ENCODE measurements at regions not wholly inside any gene's neighbourhood (a gene's known extent, or its start where the extent isn't known, plus 50 kb on each side); places are given as distances from the start of the nearest gene placed in this dataset.

DNA sequence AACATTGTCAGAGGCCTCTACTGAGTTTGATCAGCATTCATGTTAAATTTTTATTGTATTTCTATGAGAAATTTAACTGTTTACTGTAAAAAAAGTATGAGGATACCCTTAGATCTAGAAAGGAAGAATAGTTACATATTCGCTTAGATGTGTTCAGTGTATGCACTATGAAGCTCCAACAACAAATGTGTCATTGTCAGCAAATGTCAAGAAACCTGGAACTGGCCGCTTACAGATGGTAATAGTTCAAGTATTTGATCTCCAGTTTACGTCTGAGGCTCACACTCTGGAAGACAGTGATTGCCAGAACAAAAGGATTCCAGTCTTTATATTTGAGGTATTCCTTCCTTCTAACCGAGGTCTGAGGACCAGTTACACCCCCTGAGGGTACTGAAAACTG is 921.2 kb upstream of the LRRTM1 start:
- DNase-seq (ENCODE audit: low spot score) = no peak

DNA sequence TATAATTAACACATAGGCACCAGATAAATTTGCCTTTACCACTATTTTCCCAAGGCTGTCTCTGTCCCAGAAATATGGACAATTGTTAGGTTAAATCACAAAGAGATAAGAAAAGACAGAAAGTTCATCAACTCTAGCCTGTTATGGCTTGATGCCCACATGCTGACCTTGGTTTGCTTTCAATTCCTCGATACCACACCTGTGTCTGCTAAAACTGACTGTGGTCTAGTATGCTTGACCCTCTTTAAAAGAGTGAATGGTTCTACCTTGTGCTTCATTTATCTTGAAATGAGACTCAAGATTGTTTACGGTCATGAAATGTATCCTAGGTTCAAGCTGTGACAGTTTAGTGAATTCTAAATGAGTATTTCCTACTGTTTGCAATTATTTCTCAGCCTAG is 909.0 kb upstream of the LRRTM1 start:
- no peak for DNase-seq (ENCODE audit: low spot score)

DNA sequence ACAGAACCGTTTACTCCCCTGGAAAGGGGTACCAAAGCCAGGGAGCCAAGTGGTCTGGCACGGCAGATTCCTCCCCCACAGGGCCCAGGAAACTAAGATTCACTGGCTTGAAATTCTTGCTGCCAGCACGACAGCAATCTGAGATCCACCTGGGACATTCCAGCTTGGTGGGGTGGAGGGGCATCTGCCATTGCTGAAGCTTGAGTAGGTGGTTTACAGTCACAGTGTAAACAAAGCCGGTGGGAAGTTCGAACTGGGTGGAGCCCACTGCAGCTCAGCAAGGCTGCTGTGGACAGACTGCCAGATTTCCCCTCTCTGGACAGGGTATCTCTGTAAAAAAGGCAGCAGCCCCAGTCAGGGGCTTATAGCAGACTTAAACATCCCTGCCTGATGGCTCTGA is 901.7 kb upstream of the LRRTM1 start:
- DNase-seq (ENCODE audit: low spot score) = no peak

DNA sequence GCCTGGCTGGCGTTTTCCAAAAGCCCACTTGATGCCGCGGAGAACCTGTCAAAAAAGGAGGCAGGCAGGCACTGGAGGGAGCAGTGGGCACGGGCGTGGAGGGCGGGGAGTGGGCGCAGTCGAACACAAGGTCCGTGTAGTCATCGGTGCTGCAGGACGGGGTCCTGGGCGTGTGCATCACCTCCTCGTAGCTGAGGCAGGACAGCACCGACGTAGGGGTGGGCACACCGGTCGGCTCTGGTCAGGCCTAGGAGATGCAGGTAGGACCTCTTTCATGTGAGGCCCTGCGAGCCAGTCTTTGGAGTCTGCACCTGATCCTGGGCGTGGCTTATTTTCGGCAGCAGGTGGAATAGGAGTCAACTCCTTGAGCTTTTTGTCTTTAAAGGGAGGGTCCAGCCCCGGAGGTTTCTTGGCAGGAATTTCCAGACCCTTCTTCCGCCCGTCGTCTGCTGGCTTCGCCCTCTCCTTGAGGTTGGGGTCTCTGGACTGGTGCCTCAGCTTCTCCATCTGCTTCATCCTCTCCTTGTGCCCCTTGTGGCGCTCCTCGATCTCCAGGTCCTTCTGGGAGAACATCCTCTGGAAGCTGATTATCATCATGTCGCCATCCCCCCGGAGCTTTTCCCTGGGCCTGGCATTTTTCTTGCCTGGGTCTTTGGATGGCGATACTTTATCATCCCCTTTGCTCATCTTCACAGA is 892.5 kb upstream of the LRRTM1 start:
- DNase-seq (ENCODE audit: low spot score) = no peak

DNA sequence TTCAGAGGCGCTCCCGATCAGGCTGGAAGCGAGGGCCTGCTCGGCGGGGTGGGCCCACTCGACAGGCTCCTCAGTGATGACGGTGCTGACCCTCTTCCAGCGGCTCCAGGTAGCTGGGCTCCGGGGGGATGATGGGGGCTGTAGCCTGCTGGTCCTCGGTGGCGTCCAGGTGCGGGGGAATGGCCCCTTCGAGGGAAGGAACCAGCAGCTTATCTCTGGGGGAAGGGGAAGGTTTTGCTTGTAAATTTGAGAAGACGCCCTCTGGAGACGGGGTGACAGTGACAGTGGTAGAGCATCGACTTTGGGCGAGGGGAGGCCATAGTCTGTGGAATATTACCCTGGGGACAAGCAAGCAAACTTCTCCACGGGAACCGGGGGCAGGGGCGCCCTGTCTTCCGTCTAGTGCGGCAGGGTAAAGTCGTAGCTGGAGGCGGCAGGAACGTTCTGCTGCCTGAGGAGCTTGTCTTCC is 891.9 kb upstream of the LRRTM1 start:
- no peak for DNase-seq (ENCODE audit: low spot score)

DNA sequence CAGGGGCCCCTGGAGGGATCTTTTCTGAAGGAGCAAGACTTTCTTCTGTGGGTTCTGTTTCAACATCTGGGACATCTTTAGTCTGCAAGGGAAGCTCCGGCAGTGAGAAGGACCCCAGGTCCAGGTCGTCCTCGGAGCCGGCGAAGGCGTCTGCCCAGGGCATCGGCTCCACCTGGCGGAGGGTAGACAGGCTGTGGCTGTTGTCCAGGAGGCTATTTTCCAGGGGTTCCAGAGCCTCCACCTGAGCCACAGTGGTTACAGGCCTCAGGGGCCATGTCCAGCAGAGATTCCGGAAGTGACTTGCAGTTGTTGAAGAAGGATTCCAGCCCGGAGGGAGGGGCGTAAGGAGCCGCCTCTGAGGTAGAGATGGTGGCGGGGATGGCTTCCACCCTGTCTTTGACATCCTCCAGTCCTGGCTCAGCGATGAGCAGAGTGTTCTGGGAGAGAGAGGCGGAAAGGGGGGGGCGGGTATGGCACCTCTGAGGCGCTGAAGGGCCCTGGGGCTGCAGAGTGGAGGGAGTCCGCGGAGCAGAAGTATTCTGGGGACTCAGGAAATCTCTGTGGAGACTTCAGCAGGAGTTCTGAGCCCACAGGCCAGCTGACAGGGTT is 891.3 kb upstream of the LRRTM1 start:
- DNase-seq (ENCODE audit: low spot score) = no peak

DNA sequence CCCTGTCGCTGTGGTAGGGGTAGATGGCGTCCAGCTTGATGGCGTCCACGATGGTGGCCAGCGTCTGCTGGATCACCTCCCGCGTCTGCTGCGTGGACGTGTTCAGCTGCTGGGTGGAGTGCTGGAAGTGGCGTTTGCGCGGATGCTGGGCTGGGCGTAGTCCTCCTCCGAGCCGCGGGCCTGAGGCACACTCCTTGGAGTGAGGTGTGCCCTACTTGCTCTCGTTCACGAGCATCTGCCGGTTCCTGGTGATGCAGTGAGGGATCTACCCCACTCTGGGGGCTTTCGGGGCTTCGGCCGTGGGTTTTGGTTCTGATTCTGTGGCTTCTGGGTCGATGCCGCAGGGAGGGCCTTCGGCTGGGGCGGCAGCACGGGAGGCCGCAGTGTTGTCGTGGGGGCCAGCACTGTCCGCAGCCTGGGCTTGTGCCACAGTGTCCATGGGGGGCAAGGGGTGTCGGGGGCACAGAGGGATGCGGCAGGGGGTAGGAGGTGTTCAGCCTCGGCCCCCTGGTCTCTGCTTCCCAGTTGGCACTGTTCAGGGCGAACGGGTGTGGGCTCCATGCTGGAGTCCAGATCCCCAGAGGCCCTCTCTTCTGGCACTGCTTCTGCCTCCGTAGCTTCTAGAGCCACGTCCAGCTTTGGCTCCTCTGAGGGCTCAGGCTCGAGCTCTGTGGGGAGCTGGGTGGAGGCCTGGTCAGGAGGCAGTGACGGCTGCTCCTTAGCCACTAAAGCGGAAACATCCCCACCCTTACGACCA is 890.6 kb upstream of the LRRTM1 start:
- DNase-seq (ENCODE audit: low spot score) = no peak

DNA sequence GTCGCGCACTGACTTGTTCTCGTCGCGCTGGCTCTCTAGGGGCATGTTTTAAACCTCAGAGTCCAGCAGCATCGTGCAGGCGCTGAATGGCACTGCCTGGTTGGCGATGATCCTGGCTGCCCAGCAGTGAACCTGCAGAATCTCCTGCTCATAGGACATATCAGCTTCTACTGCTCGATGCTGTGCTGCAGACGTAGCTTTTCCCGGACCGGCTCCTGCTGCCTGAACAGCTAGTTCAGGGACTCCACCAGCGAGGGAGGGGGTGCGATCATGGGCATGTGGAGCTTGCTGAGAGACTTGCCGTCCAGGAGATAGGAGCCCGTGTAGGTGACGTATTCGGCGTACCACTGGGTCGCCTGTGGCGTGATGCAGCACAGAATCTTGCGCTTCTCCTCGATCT is 890.0 kb upstream of the LRRTM1 start:
- no peak for DNase-seq (ENCODE audit: low spot score)

DNA sequence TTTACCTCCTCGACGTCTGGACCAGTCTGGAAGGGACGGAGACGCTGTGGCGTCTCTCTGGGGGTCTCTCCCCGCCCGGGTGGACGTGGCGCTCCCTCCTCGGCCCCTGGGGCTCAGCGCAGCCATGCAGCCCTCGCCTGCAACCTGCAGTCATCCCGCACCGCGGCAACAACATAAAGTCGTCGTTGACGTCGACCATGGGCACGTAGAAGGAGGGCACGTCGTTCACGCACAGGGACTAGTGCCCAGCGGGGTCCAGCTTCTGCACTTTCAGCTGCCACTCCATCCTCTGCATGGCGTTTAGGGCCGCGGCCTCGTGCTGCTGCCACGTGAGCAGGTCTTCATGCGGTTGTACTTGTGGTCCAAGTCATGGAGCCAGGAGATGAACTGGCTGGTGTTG is 889.6 kb upstream of the LRRTM1 start:
- no peak for DNase-seq (ENCODE audit: low spot score)

DNA sequence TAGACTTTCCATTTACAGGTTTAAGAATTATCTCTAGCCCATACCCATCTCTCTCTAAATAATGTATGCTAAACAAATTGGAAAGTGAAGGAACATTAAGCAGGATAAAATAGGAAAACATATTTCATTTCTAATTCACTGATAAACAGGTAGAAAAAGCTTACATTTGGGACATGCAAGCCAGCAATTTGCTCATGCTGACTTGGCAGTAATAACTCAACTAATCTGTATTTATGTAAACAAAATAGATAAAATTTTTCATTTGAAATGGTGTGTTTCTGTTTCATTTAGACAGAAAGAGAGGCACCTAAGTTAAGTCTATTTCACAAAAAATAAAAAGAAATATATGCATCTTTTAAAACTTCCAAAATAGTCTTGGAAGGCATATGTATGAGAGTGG is 877.3 kb upstream of the LRRTM1 start:
- no peak for DNase-seq (ENCODE audit: low spot score)

DNA sequence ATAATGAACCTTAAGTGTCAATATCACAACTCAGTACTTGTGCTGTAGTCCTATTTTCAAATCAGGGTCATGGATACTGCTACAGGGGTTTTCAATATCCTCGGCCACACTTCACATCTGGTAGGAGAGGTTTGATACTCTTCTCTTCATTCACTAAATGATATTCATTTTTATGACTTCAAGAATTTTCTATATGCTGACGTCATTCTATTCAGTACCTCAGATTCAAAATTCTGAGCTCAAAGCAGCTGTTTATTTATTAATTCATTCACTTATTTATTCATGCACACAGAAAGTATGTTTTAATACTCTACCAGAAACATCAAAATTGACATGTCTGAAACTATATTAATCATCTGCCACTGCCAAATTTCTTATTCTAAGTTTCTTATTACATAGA is 866.9 kb upstream of the LRRTM1 start:
- DNase-seq (ENCODE audit: low spot score) = no peak

DNA sequence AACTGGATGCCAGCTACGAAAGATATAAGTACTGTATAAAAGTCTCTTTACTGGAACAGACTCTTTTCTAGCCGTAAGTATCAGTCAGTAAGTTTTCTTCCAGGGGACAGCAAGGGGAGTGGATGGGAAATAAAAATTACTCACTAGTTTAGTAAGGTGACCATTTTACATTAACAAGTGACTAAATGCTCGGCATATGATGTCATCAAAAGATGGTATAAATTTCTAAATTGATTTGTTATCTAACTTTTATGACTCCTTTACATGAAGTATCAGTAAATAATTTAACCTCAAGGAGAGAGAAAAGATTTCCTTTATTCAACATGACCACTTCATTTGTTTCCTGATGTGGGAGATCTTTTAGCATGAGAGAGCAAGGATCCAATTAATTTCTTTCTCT is 859.0 kb upstream of the LRRTM1 start:
- DNase-seq (ENCODE audit: low spot score) = no peak

DNA sequence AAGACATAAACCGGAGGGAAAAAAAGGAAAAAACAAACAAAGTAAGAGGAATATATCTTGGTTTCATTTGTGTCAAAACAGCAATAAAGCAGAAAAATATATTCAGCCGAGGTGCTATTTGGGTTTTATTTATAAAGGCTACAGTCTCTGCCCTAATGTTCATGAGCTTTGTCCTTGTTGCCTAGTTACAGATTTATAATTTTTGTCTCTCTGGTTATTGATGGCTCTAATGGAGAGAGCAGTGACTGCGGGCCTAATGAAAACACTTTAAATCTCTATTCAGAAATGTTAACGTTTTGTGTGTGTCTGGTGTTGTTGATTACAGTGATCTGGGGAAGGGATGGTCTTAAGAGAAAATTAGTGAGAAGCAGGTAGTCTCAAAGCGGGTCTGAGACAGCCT is 854.0 kb upstream of the LRRTM1 start:
- DNase-seq (ENCODE audit: low spot score) = no peak

DNA sequence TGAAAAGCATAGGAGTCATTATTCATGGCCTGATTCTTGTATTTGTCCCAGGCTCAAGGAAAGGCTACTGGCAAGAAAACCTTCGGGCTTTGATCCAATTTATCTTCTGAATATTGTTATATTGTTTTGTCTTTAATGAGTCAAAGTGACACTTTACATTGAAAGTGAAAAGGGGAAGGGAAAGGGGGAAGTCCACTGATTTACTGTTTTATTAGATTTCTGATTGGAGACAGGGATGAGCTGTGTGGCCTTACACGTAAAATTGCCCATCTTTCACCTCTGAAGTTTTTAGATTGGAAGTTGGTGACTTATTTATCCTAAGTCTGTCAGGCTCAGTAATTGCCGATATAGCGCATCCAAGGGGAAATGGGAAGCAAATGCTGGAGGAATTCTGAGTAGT is 843.8 kb upstream of the LRRTM1 start:
- DNase-seq (ENCODE audit: low spot score) = no peak

DNA sequence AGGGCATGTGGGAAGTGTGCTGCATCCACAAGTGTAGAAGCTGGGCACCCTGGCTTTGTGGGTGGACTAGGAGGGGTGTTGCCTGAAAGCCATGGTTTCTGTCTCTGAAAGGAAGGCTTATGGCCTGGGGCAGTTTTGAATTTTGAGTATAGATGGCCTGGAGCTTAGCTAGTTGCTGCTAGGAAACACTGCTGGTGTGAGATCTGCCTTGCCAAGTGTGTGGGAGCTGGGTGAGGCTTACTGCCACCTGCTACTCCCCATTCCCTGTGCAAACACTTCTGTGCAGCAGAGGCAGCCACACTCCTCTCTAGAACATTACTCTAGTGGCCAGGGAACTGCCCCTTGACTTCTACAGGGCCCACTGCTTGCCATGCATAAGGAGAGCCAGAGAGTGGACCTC is 831.7 kb upstream of the LRRTM1 start:
- no peak for DNase-seq (ENCODE audit: low spot score)

DNA sequence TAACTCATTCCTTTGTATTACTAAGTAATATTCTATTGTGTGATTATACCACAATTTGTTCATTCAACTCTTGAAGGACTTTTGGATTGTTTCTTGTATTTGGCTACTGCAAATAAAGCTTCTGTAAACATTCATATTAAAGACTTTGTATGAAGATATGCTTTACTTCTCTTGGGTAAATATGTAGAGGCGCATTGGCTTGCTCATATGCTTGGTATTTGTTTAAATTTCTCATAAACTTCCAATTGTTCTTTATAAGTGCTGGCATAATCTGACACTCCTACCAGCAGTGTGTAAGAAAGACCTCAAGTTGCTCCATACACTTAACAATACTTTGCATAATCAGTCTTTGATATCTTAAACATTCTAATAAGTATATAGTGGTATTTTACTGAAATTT is 792.8 kb upstream of the LRRTM1 start:
- no peak for DNase-seq (ENCODE audit: low spot score)

DNA sequence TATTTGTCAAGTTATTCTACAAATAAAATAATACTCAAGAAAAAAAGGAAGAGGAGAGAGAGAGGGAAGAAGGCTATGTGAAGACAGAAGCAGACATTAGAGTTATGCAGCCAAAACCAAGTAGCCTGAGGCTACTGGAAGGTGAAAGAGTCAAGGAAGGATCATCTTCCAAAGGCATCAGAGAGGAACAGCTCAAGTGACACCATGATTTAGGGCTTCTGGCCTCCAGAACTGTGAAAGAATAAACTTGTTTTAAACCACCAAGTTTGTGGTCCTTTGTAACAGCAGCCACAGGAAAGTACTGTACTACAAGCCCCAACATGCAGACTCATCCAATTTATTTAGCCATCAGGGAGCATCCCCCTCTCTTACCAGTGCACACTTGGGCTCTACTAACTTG is 788.5 kb upstream of the LRRTM1 start:
- DNase-seq (ENCODE audit: low spot score) = no peak

DNA sequence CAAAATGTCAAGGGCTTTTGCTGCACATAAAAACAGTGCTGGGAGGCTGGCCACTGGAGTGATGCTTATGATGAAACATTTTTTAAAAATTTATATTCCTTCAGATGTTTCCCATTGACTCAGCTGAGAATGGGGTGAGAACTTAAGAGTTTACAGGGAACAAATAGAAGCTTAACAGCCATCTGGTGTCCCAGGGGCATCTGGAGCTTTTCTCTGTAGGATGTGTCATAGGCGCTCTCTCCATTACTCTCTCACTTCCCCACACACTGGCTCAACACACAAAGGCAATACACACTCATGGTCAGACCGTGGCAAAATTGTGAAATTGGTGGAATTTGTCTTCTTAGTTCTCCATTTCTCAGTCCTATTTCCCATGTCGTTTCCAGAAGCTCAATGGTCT is 783.1 kb upstream of the LRRTM1 start:
- no peak for DNase-seq (ENCODE audit: low spot score)

DNA sequence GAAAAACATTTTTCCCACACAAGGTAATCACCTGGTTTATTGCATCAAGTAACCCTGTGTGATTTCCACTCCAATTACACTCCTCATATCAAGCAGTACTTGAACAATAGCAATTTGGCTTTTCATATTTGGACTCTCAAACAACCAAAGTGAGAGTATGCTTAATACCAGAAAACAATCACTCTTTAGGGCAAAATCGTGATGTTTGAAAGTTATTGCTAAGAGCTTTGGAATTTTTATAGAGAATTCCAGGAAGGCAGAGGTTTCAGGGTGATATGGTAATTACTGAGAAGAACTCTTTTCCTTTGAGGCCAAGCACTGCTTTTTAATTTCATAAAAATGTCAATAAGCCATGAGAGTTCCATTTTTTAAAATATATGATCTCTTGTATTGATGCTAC is 779.5 kb upstream of the LRRTM1 start:
- no peak for DNase-seq (ENCODE audit: low spot score)

DNA sequence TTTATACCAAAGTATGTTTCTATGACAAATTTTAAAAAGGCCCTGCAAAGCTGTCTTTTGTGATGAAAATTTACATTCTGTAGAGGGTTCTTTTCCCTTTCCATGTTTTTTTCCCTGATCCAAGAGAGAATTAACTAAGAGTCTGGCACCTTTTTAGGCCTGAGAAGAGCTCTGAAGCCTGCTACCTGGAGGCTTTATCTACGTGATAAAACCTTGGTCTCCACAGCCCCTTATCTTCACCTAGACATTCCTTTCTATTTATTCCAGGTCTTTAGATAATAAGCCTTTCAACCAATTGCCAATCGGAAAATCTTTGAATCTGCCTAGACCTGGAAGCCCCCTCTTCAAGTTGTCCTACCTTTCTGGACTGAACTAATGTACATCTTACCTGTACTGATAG is 774.1 kb upstream of the LRRTM1 start:
- no peak for DNase-seq (ENCODE audit: low spot score)

DNA sequence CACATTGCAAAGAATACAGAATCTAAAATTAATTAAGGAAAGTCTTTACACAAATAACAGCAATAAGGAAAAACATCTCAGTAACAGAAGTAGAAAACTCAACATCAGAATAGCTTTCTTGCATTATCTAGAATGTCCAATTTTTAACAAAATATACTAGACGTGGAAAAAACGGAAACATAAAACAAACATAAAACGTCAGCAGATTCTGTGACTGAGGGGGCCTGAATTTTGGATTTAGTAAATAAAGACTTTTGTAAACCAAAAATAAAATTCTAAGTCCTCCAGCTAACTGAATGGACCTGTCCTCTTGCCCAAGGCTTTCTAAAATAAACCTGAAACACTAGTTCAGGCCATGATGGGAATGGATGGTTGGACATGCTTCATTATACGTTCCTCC is 773.5 kb upstream of the LRRTM1 start:
- no peak for DNase-seq (ENCODE audit: low spot score)

DNA sequence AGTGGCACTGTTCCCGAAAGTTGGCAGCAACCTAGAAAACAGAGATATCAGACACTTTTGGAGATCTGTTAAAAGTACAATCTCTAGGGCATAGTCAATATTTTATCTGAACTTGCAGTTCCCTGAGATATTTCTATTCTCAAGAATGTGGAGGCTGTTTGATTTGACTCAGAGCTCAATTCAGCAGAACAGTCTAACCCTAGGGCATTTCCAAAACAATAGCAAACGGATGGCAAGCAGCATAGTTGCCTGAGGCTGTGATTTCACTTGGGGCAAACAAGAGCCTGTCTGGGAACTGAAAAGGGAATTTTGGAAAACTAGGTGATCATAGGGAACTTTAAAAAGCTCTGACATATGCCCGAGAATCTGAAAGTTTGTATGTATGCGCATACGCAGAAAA is 772.8 kb upstream of the LRRTM1 start:
- no peak for DNase-seq (ENCODE audit: low spot score)

DNA sequence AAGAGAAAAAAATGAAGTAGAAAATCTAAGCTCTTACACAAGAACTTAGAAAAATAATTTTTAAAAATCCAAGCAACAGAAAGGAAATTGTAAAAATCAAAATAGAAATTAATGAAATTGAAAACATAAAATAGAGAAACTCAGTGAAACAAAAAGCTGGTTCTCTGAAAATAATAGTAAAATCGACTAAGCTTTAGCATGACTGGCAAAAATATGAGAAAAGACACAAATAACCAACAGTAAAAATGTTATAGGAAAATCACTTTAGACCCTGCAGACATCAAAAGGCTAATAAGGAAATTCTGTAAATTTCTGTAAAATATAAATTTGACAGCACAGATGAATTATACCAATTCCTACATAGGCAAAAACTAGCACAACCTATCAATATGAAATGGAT is 768.9 kb upstream of the LRRTM1 start:
- DNase-seq (ENCODE audit: low spot score) = no peak

DNA sequence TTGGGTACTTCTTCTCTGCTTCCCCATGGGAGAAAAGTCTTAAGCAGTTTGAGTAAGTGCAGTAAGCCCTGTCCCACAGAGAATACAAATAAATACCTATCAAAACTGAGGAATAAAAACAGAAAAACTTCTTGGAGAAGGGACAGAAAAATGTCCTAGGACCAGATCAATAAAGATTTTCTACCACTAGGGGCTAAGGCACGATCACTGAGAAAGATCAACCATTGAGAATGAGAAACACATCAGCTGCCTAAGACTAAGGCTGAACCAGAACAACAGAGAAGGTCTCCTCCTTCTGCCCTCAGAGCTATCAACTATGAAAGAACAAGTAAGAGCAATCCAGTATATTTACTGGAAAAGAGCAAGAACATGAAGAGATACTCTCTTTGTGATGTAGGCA is 763.6 kb upstream of the LRRTM1 start:
- no peak for DNase-seq (ENCODE audit: low spot score)

Measured in GM03348 (cell line).